Upper lobe of right lung (tissue), 1 donor: ENCODE measurements at regions not wholly inside any gene's neighbourhood (a gene's known extent, or its start where the extent isn't known, plus 50 kb on each side); places are given as distances from the start of the nearest gene placed in this dataset.

Source experiments
- ATAC-seq: fragments of 200-7000 bp; cut with Tn5 transposase; one replicate; pipeline ENCODE4 v1.9.1; 2020; ENCODE audit warnings: mild to moderate bottlenecking, moderate library complexity
- DNase-seq: peaks from one replicate; pipeline ENCODE4 v3.0.0-alpha.2; 2020
- H3K27ac ChIP-seq: fragments of 200-600 bp; one replicate; pipeline ENCODE4 v1.8.0; 2022
- H3K27me3 ChIP-seq: fragments of 200-600 bp; one replicate; pipeline ENCODE4 v1.8.0; 2022; ENCODE audit warnings: mild to moderate bottlenecking
- H3K36me3 ChIP-seq: fragments of 200-600 bp; one replicate; pipeline ENCODE4 v1.8.0; 2022
- H3K4me1 ChIP-seq: fragments of 200-600 bp; one replicate; pipeline ENCODE4 v1.8.0; 2022
- H3K4me3 ChIP-seq: fragments of 200-600 bp; one replicate; pipeline ENCODE4 v1.8.0; 2022; ENCODE audit warnings: mild to moderate bottlenecking
- H3K9me3 ChIP-seq: fragments of 200-600 bp; one replicate; pipeline ENCODE4 v1.8.0; 2022
- CTCF ChIP-seq: fragments of 200-600 bp; IDR thresholded peaks from one replicate; pipeline ENCODE4 v1.8.0; 2022; ENCODE audit warnings: antibody characterized with exemption
- intact Hi-C: fragments of 100-400 bp; cut with DNase I; formaldehyde crosslinking; loops from one replicate; pipeline ENCODE4 v1.11.0; 2022
- donor health status: DM: no; HTN: yes; CAD: no; lungs with severe emphysema.

GRCh38 chr4:100278567-100278966 lies 88.3 kb upstream of the DDIT4L start:
- no peak overlapping the region for H3K4me3 ChIP-seq
- H3K27me3 ChIP-seq: no peaks in the 10 kb centered on the region
- ATAC-seq (no peak), DNase-seq (no peak)
- intact Hi-C loops: no loop called here
- no peak for TF ChIP-seq CTCF
- H3K36me3 ChIP-seq: no peaks in the 10 kb centered on the region
- no peaks in the 10 kb centered on the region for H3K9me3 ChIP-seq
- no peaks in the 10 kb centered on the region for H3K4me1 ChIP-seq
- H3K27ac ChIP-seq: no peak overlapping the region

GRCh38 chr4:100269446-100269845 lies 79.2 kb upstream of the DDIT4L start:
- intact Hi-C loops: no loop called here
- Histone ChIP-seq H3K9me3 (no peaks in the 10 kb centered on the region), H3K4me3 (no peak overlapping the region), H3K27ac (no peak overlapping the region), H3K27me3 (no peaks in the 10 kb centered on the region), H3K36me3 (no peaks in the 10 kb centered on the region), H3K4me1 (no peaks in the 10 kb centered on the region)
- ATAC-seq: no peak
- TF ChIP-seq CTCF: no peak
- DNase-seq: no peak

GRCh38 chr4:100268789-100269188 lies 78.5 kb upstream of the DDIT4L start:
- Histone ChIP-seq H3K4me1 (no peaks in the 10 kb centered on the region), H3K4me3 (no peak overlapping the region), H3K27me3 (no peaks in the 10 kb centered on the region), H3K36me3 (no peaks in the 10 kb centered on the region), H3K9me3 (no peaks in the 10 kb centered on the region), H3K27ac (no peak overlapping the region)
- intact Hi-C loops: no loop called here
- ATAC-seq: no peak
- no peak for TF ChIP-seq CTCF
- no peak for DNase-seq

GRCh38 chr4:100261346-100261745 lies 71.1 kb upstream of the DDIT4L start:
- Histone ChIP-seq H3K9me3 (no peaks in the 10 kb centered on the region), H3K4me3 (no peak overlapping the region), H3K27me3 (no peaks in the 10 kb centered on the region), H3K36me3 (no peaks in the 10 kb centered on the region), H3K4me1 (no peaks in the 10 kb centered on the region), H3K27ac (no peak overlapping the region)
- intact Hi-C loops: no loop called here
- no peak for ATAC-seq
- DNase-seq: no peak
- TF ChIP-seq CTCF: no peak

- ATAC-seq (no peak), DNase-seq (no peak)
- Histone ChIP-seq H3K27ac (no peak overlapping the region), H3K4me1 (no peaks in the 10 kb centered on the region), H3K9me3 (no peaks in the 10 kb centered on the region), H3K27me3 (no peaks in the 10 kb centered on the region), H3K4me3 (no peak overlapping the region), H3K36me3 (no peaks in the 10 kb centered on the region)
- intact Hi-C loops: no loop called here
- TF ChIP-seq CTCF: no peak
These were observed 68.4 kb upstream of the DDIT4L start for GRCh38 chr4:100258675-100259074.

GRCh38 chr4:100257567-100257966 lies 67.3 kb upstream of the DDIT4L start:
- Histone ChIP-seq H3K4me3 (no peak overlapping the region), H3K27ac (no peak overlapping the region), H3K36me3 (no peaks in the 10 kb centered on the region), H3K4me1 (no peaks in the 10 kb centered on the region), H3K9me3 (no peaks in the 10 kb centered on the region), H3K27me3 (no peaks in the 10 kb centered on the region)
- intact Hi-C loops: no loop called here
- DNase-seq: no peak
- no peak for ATAC-seq
- TF ChIP-seq CTCF: no peak
